ENCODE measurements at regions not wholly inside any gene's neighbourhood (a gene's known extent, or its start where the extent isn't known, plus 50 kb on each side); places are given as distances from the start of the nearest gene placed in this dataset.

- DNase-seq (ENCODE audit: low spot score): no peak
Measured at GRCh38 chr21:41689289-41689583, 77.6 kb downstream of the RIPK4 start.

GRCh38 chr21:41687633-41688032, 79.2 kb downstream of the RIPK4 start:
- no peak for DNase-seq (ENCODE audit: low spot score)

- DNase-seq (ENCODE audit: low spot score): no peak
Measured at GRCh38 chr21:41686664-41687063, 80.2 kb downstream of the RIPK4 start.

GRCh38 chr21:41685511-41686149, 81.2 kb downstream of the RIPK4 start:
- DNase-seq (ENCODE audit: low spot score): no peak

- DNase-seq (ENCODE audit: low spot score): no peak
Measured at GRCh38 chr21:41684381-41685245, 82.2 kb downstream of the RIPK4 start.

GRCh38 chr21:41683815-41684214, 83.0 kb downstream of the RIPK4 start:
- DNase-seq (ENCODE audit: low spot score): no peak

- no peak for DNase-seq (ENCODE audit: low spot score)
Measured at GRCh38 chr21:41682719-41683179, 84.1 kb downstream of the RIPK4 start.

- DNase-seq (ENCODE audit: low spot score): no peak
Measured at GRCh38 chr21:41681939-41682718, 84.7 kb downstream of the RIPK4 start.

DNA sequence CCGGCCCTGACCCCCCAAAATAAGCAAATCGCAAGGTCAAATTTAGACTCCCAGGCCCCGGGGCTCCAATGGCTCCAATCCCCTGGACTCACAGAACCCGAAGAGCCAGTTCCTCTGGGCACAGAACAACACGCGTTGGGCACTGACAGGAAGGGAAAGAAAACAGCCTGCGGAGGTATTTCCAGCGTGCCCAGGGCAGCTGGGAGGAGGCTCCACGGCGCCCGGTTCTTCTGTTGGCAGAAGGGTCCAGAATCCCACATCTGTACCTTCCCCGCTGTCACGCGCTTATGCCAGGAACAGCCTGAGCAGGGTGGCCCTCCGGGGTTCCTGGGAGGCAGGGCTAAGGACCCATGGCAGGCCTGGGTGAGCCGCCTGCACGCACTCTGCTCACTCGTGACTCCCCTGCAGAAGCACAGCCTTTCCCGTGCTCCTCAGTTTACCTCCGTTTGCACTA, 85.5 kb downstream of the RIPK4 start:
- no peak for DNase-seq (ENCODE audit: low spot score)

GRCh38 chr21:41680444-41681347, 86.2 kb downstream of the RIPK4 start:
- no peak for DNase-seq (ENCODE audit: low spot score)

DNA sequence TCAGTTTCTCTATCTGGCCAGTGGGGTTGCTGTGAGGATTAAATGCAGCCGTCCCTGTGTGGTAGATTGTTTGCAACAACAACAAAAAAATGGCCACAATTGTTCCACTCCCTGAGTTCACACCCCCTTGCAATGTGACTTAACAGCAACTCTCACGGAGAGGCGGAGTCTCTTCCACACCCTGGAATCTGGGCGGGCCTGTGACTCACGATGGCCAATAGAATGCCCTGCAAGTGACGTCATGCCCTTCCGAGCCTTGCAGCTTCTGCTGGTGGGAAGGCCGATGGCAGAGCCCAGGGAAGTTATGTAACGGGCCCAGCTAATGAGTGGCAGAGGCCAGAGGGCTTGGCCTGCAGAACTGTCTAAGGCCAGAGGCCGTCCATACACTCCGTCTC, 87.9 kb downstream of the RIPK4 start:
- DNase-seq (ENCODE audit: low spot score): peak; percentile 93

DNA sequence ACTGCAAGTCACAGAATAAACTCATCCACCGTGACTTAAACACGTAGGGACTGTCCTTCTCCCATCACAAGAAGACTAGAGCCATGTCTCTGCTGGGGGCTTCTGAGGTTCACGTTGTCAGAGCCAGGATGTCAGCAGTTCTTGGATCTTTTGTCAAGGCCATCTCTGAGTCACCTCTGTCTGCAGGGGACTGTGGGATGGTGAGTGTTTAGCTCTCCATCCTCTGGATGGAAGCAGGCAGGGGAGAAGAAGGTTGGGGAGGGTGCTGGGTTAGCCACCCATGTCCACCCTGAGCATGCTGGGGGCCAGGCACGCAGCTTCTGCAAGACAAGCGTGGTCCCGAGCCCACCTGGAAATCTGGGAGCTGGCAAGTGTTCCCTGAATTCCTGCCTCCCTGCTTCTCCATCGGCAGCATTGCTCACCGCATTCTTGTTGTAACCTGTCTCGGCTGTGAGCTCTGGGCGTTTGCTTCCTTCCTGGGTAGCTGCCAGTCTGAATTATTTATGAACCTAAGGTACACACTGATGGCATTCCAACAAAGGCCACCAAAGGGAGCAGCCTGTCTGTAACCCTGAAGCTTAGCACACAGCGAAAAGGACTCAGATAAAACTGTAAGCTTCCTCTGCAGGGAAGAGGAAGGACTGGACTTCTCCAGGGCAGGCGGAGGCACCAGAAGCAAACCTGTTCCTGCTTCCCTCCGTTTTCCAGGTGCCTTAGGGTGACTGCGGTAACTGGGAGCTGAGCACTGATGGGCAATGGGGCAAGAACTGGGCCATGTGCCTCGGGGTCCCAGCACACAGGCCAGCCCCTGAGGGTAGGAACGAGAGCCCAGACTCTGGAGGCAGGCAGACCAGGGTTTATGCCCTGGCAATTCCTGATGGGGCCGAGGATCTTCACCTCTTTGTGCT, 88.6 kb downstream of the RIPK4 start:
- no peak for DNase-seq (ENCODE audit: low spot score)

GRCh38 chr21:41677671-41678015, 89.2 kb downstream of the RIPK4 start:
- DNase-seq (ENCODE audit: low spot score): no peak

GRCh38 chr21:41676198-41676597, 90.7 kb downstream of the RIPK4 start:
- no peak for DNase-seq (ENCODE audit: low spot score)

- DNase-seq (ENCODE audit: low spot score): no peak
Measured at GRCh38 chr21:41675574-41675973, 91.3 kb downstream of the RIPK4 start.

DNA sequence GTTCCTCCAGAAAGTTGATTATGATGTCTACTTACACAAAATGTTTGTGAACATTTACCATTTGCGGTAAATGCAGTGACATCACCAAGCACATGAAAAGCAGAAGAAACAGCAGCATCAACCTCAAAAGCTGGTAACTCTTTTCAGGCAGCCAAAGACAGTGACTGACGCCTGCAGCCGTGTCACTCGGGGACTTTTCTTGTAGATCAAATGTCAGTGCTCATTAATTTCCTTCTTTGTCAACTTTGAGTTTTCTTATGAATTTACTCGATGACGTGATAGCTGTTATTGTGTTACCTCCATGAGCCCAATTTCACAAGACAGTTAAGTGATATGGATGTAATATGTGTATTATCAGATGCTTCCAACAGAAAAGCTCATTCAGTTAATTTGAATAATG, 92.5 kb downstream of the RIPK4 start:
- DNase-seq (ENCODE audit: low spot score): no peak

GRCh38 chr21:41673596-41674335, 93.1 kb downstream of the RIPK4 start:
- no peak for DNase-seq (ENCODE audit: low spot score)

DNA sequence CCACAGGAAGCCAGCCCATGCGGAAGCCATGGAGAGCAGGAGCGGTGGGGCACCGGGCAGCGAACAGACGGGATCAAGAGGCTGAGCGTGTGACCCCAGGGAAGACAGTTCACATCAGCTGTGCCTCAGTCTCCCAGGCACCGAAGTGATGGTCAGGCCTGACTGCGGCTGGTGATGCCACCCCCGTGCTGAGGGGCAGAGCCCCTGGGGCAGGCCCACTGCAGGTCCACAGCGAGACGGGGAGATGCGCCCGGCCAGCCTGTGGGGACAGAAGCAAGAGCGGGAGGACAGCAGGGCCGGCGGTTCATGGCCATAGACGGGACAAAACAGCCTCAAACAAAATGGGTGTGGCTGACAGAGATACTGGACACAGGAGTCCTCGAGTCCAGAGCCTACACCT, 93.8 kb downstream of the RIPK4 start:
- no peak for DNase-seq (ENCODE audit: low spot score)

DNA sequence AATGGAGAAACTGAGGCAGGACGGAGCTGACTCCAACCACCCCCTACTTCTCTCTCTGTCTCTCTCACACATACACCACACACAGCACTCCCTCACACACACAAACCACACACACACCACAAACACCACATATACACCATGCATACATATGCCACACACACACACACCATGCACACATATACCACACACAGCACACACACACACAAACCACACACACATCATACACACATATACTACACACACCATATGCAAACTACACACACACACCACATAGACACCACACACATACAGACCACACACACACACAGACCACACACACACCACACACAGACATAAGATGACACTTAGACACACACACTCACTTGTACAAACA, 94.3 kb downstream of the RIPK4 start:
- no peak for DNase-seq (ENCODE audit: low spot score)

Measured in mesenteric fat pad (tissue), 1 donor.